ENCODE measurements at regions not wholly inside any gene's neighbourhood (a gene's known extent, or its start where the extent isn't known, plus 50 kb on each side); places are given as distances from the start of the nearest gene placed in this dataset.

DNA sequence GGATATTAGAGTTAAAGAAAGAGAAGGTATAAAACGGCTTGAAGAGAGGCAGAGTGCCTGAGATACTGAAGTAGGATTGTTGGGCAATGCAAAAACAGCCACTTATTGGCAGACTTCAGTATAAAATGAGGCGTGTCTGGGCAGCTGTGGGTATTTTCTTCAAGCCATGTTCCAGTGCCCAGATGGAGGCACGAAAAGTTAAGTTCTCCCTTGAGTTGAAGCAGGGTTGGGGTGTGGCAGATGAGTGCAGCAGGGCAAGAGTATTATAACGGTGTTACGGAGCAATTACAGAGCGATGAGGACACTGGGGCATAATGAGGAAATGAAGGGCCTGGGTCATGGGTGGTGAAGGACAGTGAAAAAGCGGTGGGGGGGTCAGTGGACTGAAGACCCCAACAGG, 73.7 kb upstream of the CREB3L1 start:
- TF ChIP-seq CTCF (IDR thresholded peaks at IDR 0.05) (no peak), EP300 (IDR thresholded peaks at IDR 0.05) (no peak), POLR2A (IDR thresholded peaks at IDR 0.05) (no peak)
